Activated CD4-positive, alpha-beta memory T cell treated with anti-CD3 and anti-CD28 coated beads for 36 hours (primary cell): ENCODE measurements at regions not wholly inside any gene's neighbourhood (a gene's known extent, or its start where the extent isn't known, plus 50 kb on each side); places are given as distances from the start of the nearest gene placed in this dataset.

Source experiments
- CTCF ChIA-PET: fragments of 350-600 bp; sonication (Branson Sonifier 250); formaldehyde crosslinking; loops from one replicate; lab custom pipeline; 2021; ENCODE audit warnings: antibody characterized with exemption, inconsistent platforms; lab: Charles Lee
- POLR2A ChIA-PET: fragments of 350-600 bp; sonication (Branson Sonifier 250); formaldehyde crosslinking; loops from one replicate; lab custom pipeline; 2021; ENCODE audit warnings: antibody characterized with exemption; lab: Charles Lee
- DNase-seq: peaks from one replicate; pipeline ENCODE4 v3.0.0-alpha.2; 2020
- H3K27ac Mint-ChIP-seq: one replicate; pipeline ENCODE4 v1.8.0; 2021; ENCODE audit warnings: mixed read lengths
- H3K27me3 Mint-ChIP-seq: one replicate; pipeline ENCODE4 v1.8.0; 2021; ENCODE audit warnings: mixed read lengths
- H3K36me3 Mint-ChIP-seq: one replicate; pipeline ENCODE4 v1.8.0; 2021; ENCODE audit warnings: mixed read lengths
- H3K4me1 Mint-ChIP-seq: one replicate; pipeline ENCODE4 v1.8.0; 2021; ENCODE audit warnings: low read depth, mixed read lengths
- H3K4me3 Mint-ChIP-seq: one replicate; pipeline ENCODE4 v1.8.0; 2021; ENCODE audit warnings: mild to moderate bottlenecking, mixed read lengths
- H3K9me3 Mint-ChIP-seq: one replicate; pipeline ENCODE4 v1.8.0; 2021; ENCODE audit warnings: mixed read lengths
- intact Hi-C: fragments of 100-400 bp; cut with micrococcal nuclease; formaldehyde crosslinking; loops from one replicate; pipeline ENCODE4 v1.15.1; 2023

GRCh38 chr15:95647531-95648277, 682.8 kb upstream of the NR2F2 start:
- H3K4me3 Mint-ChIP-seq, result no peak overlapping the region
- no peak for DNase-seq
- no peaks in the 10 kb centered on the region for H3K27me3 Mint-ChIP-seq
- H3K9me3 Mint-ChIP-seq, result no peaks in the 10 kb centered on the region
- no peak overlapping the region for H3K27ac Mint-ChIP-seq
- CTCF ChIA-PET, result no interaction called here
- no peaks in the 10 kb centered on the region for H3K4me1 Mint-ChIP-seq
- POLR2A ChIA-PET, result no interaction called here
- no peaks in the 10 kb centered on the region for H3K36me3 Mint-ChIP-seq
- intact Hi-C loops, result no loop called here

- H3K27me3 Mint-ChIP-seq, result no peaks in the 10 kb centered on the region
- no peaks in the 10 kb centered on the region for H3K4me1 Mint-ChIP-seq
- H3K9me3 Mint-ChIP-seq, result no peaks in the 10 kb centered on the region
- H3K27ac Mint-ChIP-seq, result no peak overlapping the region
- intact Hi-C loops, result no loop called here
- ChIA-PET POLR2A (no interaction called here), CTCF (no interaction called here)
- H3K4me3 Mint-ChIP-seq, result no peak overlapping the region
- no peaks in the 10 kb centered on the region for H3K36me3 Mint-ChIP-seq
- no peak for DNase-seq
Observed at GRCh38 chr15:95653361-95653805, 677.1 kb upstream of the NR2F2 start.

GRCh38 chr15:95655089-95655607, 675.4 kb upstream of the NR2F2 start:
- no peaks in the 10 kb centered on the region for H3K36me3 Mint-ChIP-seq
- H3K4me3 Mint-ChIP-seq, result no peak overlapping the region
- no peaks in the 10 kb centered on the region for H3K4me1 Mint-ChIP-seq
- H3K27ac Mint-ChIP-seq, result no peak overlapping the region
- no peaks in the 10 kb centered on the region for H3K27me3 Mint-ChIP-seq
- CTCF ChIA-PET, result no interaction called here
- intact Hi-C loops, result no loop called here
- POLR2A ChIA-PET, result no interaction called here
- H3K9me3 Mint-ChIP-seq, result no peaks in the 10 kb centered on the region
- no peak for DNase-seq

GRCh38 chr15:95656595-95656994, 673.9 kb upstream of the NR2F2 start:
- H3K4me1 Mint-ChIP-seq, result no peaks in the 10 kb centered on the region
- CTCF ChIA-PET, result no interaction called here
- POLR2A ChIA-PET, result no interaction called here
- no peaks in the 10 kb centered on the region for H3K36me3 Mint-ChIP-seq
- no peaks in the 10 kb centered on the region for H3K9me3 Mint-ChIP-seq
- intact Hi-C loops, result no loop called here
- no peaks in the 10 kb centered on the region for H3K27me3 Mint-ChIP-seq
- no peak overlapping the region for H3K4me3 Mint-ChIP-seq
- no peak for DNase-seq
- no peak overlapping the region for H3K27ac Mint-ChIP-seq

GRCh38 chr15:95658799-95659198, 671.7 kb upstream of the NR2F2 start:
- intact Hi-C loops, result no loop called here
- no peaks in the 10 kb centered on the region for H3K9me3 Mint-ChIP-seq
- H3K27ac Mint-ChIP-seq, result no peak overlapping the region
- H3K27me3 Mint-ChIP-seq, result no peaks in the 10 kb centered on the region
- ChIA-PET POLR2A (no interaction called here), CTCF (no interaction called here)
- no peaks in the 10 kb centered on the region for H3K36me3 Mint-ChIP-seq
- no peak overlapping the region for H3K4me3 Mint-ChIP-seq
- H3K4me1 Mint-ChIP-seq, result no peaks in the 10 kb centered on the region
- no peak for DNase-seq

GRCh38 chr15:95659656-95660055, 670.8 kb upstream of the NR2F2 start:
- Mint-ChIP-seq H3K9me3 (no peaks in the 10 kb centered on the region), H3K27ac (no peak overlapping the region), H3K4me3 (no peak overlapping the region), H3K4me1 (no peaks in the 10 kb centered on the region), H3K36me3 (no peaks in the 10 kb centered on the region), H3K27me3 (no peaks in the 10 kb centered on the region)
- DNase-seq, result no peak
- CTCF ChIA-PET, result no interaction called here
- POLR2A ChIA-PET, result no interaction called here
- intact Hi-C loops, result no loop called here

GRCh38 chr15:95662638-95663037, 667.9 kb upstream of the NR2F2 start:
- ChIA-PET CTCF (no interaction called here), POLR2A (no interaction called here)
- Mint-ChIP-seq H3K9me3 (no peaks in the 10 kb centered on the region), H3K4me3 (no peak overlapping the region), H3K27me3 (no peaks in the 10 kb centered on the region), H3K27ac (no peak overlapping the region), H3K36me3 (no peaks in the 10 kb centered on the region), H3K4me1 (no peaks in the 10 kb centered on the region)
- intact Hi-C loops, result no loop called here
- DNase-seq, result no peak

- Mint-ChIP-seq H3K36me3 (no peaks in the 10 kb centered on the region), H3K27me3 (no peaks in the 10 kb centered on the region), H3K27ac (no peak overlapping the region), H3K4me1 (no peaks in the 10 kb centered on the region), H3K9me3 (no peaks in the 10 kb centered on the region), H3K4me3 (no peak overlapping the region)
- CTCF ChIA-PET, result no interaction called here
- POLR2A ChIA-PET, result interaction anchor here (0.6 kb wide), 1 partner anchor 27 kb away, joined by 3 read pairs; no protein-coding TSS in a partner anchor
- DNase-seq, result no peak
- intact Hi-C loops, result no loop called here
Observed at GRCh38 chr15:95663156-95664100, 667.1 kb upstream of the NR2F2 start.

GRCh38 chr15:95664450-95664849, 666.0 kb upstream of the NR2F2 start:
- intact Hi-C loops, result no loop called here
- H3K4me1 Mint-ChIP-seq, result peaks cover 7% of the 10 kb centered on the region
- no peaks in the 10 kb centered on the region for H3K9me3 Mint-ChIP-seq
- DNase-seq, result no peak
- H3K27me3 Mint-ChIP-seq, result no peaks in the 10 kb centered on the region
- ChIA-PET POLR2A (interaction anchor here (0.6 kb wide), 1 partner anchor 28 kb away, joined by 3 read pairs; no protein-coding TSS in a partner anchor), CTCF (no interaction called here)
- H3K27ac Mint-ChIP-seq, result no peak overlapping the region
- H3K36me3 Mint-ChIP-seq, result no peaks in the 10 kb centered on the region
- H3K4me3 Mint-ChIP-seq, result no peak overlapping the region

GRCh38 chr15:95669146-95669922, 661.2 kb upstream of the NR2F2 start:
- peaks cover 9% of the 10 kb centered on the region for H3K4me1 Mint-ChIP-seq
- no peaks in the 10 kb centered on the region for H3K36me3 Mint-ChIP-seq
- H3K9me3 Mint-ChIP-seq, result peaks cover under 1% of the 10 kb centered on the region
- DNase-seq, result no peak
- no peaks in the 10 kb centered on the region for H3K27me3 Mint-ChIP-seq
- intact Hi-C loops, result no loop called here
- POLR2A ChIA-PET, result no interaction called here
- no peak overlapping the region for H3K27ac Mint-ChIP-seq
- H3K4me3 Mint-ChIP-seq, result no peak overlapping the region
- CTCF ChIA-PET, result no interaction called here

GRCh38 chr15:95674031-95674430, 656.5 kb upstream of the NR2F2 start:
- ChIA-PET CTCF (no interaction called here), POLR2A (no interaction called here)
- H3K9me3 Mint-ChIP-seq, result peaks cover 9% of the 10 kb centered on the region
- intact Hi-C loops, result no loop called here
- H3K27me3 Mint-ChIP-seq, result no peaks in the 10 kb centered on the region
- no peak overlapping the region for H3K27ac Mint-ChIP-seq
- DNase-seq, result no peak
- peaks cover 7% of the 10 kb centered on the region for H3K4me1 Mint-ChIP-seq
- H3K4me3 Mint-ChIP-seq, result no peak overlapping the region
- no peaks in the 10 kb centered on the region for H3K36me3 Mint-ChIP-seq

GRCh38 chr15:95676500-95676899, 654.0 kb upstream of the NR2F2 start:
- POLR2A ChIA-PET, result no interaction called here
- Mint-ChIP-seq H3K4me1 (no peaks in the 10 kb centered on the region), H3K4me3 (no peak overlapping the region), H3K27me3 (no peaks in the 10 kb centered on the region), H3K9me3 (peaks cover 9% of the 10 kb centered on the region), H3K36me3 (no peaks in the 10 kb centered on the region), H3K27ac (no peak overlapping the region)
- intact Hi-C loops, result no loop called here
- no peak for DNase-seq
- CTCF ChIA-PET, result no interaction called here
